ENCODE measurements at regions not wholly inside any gene's neighbourhood (a gene's known extent, or its start where the extent isn't known, plus 50 kb on each side); places are given as distances from the start of the nearest gene placed in this dataset.

GRCh38 chr11:82046778-82047177 lies 686.9 kb downstream of the FAM181B start (continued):
- TF ChIP-seq, protein P1, sequence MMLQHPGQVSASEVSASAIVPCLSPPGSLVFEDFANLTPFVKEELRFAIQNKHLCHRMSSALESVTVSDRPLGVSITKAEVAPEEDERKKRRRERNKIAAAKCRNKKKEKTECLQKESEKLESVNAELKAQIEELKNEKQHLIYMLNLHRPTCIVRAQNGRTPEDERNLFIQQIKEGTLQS (IDR thresholded peaks at IDR 0.05; ENCODE audit: insufficient read depth, low read depth, low read length): no peak
- no peak for TF ChIP-seq GTF2F1 (IDR thresholded peaks at IDR 0.05; ENCODE audit: borderline replicate concordance, low read depth, low read length)
- no peak for TF ChIP-seq SP1 (IDR thresholded peaks at IDR 0.05; ENCODE audit: low read depth, low read length)
- no peak for TF ChIP-seq MAFK (IDR thresholded peaks at IDR 0.05; ENCODE audit: low read depth, low read length)
- TF ChIP-seq KDM5A (IDR thresholded peaks at IDR 0.05; ENCODE audit: low read length): no peak

Data from H1 (cell line).